Stimulated activated effector memory CD8-positive, alpha-beta T cell treated with anti-CD3 and anti-CD28 coated beads, Interleukin-12 subunit alpha, Interleukin-12 subunit beta, amount 100 ng/mL, for 72 hours (primary cell): ENCODE measurements at regions not wholly inside any gene's neighbourhood (a gene's known extent, or its start where the extent isn't known, plus 50 kb on each side); places are given as distances from the start of the nearest gene placed in this dataset.

Experiments
- ATAC-seq: fragments of 150-1000 bp; cut with Tn5 transposase; 2 replicates; pipeline ENCODE4 v1.10.0; 2021
- DNase-seq, 2 donors: peaks; one replicate each; pipeline ENCODE4 v3.0.0; 2021 to 2022; ENCODE audit warnings: low spot score in 2 of 2
- H3K27ac Mint-ChIP-seq: one replicate; pipeline ENCODE4 v1.8.0; 2022; ENCODE audit warnings: mild to moderate bottlenecking, mixed read lengths
- H3K36me3 Mint-ChIP-seq: one replicate; pipeline ENCODE4 v1.8.0; 2022; ENCODE audit warnings: mild to moderate bottlenecking, mixed read lengths
- H3K4me1 Mint-ChIP-seq: one replicate; pipeline ENCODE4 v1.8.0; 2022; ENCODE audit warnings: mixed read lengths
- H3K4me3 Mint-ChIP-seq: one replicate; pipeline ENCODE4 v1.8.0; 2022; ENCODE audit warnings: mild to moderate bottlenecking, mixed read lengths
- H3K9me3 Mint-ChIP-seq: one replicate; pipeline ENCODE4 v1.8.0; 2022; ENCODE audit warnings: mixed read lengths

- Mint-ChIP-seq H3K27ac (no peak overlapping the region), H3K9me3 (no peaks in the 10 kb centered on the region), H3K4me3 (no peak overlapping the region), H3K36me3 (no peaks in the 10 kb centered on the region), H3K4me1 (no peaks in the 10 kb centered on the region)
- DNase-seq (no peak), ATAC-seq (no peak)
Observed at GRCh38 chr14:54108481-54109471, 152.2 kb upstream of the BMP4 start.

- DNase-seq (no peak), ATAC-seq (no peak)
- no peaks in the 10 kb centered on the region for H3K36me3 Mint-ChIP-seq
- H3K27ac Mint-ChIP-seq = no peak overlapping the region
- no peak overlapping the region for H3K4me3 Mint-ChIP-seq
- no peaks in the 10 kb centered on the region for H3K9me3 Mint-ChIP-seq
- H3K4me1 Mint-ChIP-seq = no peaks in the 10 kb centered on the region
Observed at GRCh38 chr14:54109521-54110120, 153.0 kb upstream of the BMP4 start.

GRCh38 chr14:54114941-54115340 lies 158.3 kb upstream of the BMP4 start:
- no peaks in the 10 kb centered on the region for H3K36me3 Mint-ChIP-seq
- H3K27ac Mint-ChIP-seq = no peak overlapping the region
- ATAC-seq (no peak), DNase-seq (no peak)
- no peaks in the 10 kb centered on the region for H3K4me1 Mint-ChIP-seq
- H3K4me3 Mint-ChIP-seq = no peak overlapping the region
- H3K9me3 Mint-ChIP-seq = no peaks in the 10 kb centered on the region

GRCh38 chr14:54116198-54116885 lies 159.7 kb upstream of the BMP4 start:
- no peak for ATAC-seq
- DNase-seq = no peak
- no peak overlapping the region for H3K4me3 Mint-ChIP-seq
- no peaks in the 10 kb centered on the region for H3K4me1 Mint-ChIP-seq
- H3K27ac Mint-ChIP-seq = no peak overlapping the region
- no peaks in the 10 kb centered on the region for H3K36me3 Mint-ChIP-seq
- H3K9me3 Mint-ChIP-seq = no peaks in the 10 kb centered on the region

GRCh38 chr14:54116972-54117371 lies 160.3 kb upstream of the BMP4 start:
- Mint-ChIP-seq H3K27ac (no peak overlapping the region), H3K4me1 (no peaks in the 10 kb centered on the region), H3K4me3 (no peak overlapping the region), H3K9me3 (no peaks in the 10 kb centered on the region), H3K36me3 (no peaks in the 10 kb centered on the region)
- ATAC-seq = no peak
- DNase-seq = no peak

- H3K4me3 Mint-ChIP-seq = no peak overlapping the region
- no peaks in the 10 kb centered on the region for H3K9me3 Mint-ChIP-seq
- H3K36me3 Mint-ChIP-seq = no peaks in the 10 kb centered on the region
- DNase-seq (no peak), ATAC-seq (no peak)
- H3K4me1 Mint-ChIP-seq = no peaks in the 10 kb centered on the region
- H3K27ac Mint-ChIP-seq = no peak overlapping the region
Observed at GRCh38 chr14:54117396-54117795, 160.8 kb upstream of the BMP4 start.

- DNase-seq (no peak), ATAC-seq (no peak)
- Mint-ChIP-seq H3K9me3 (no peaks in the 10 kb centered on the region), H3K4me3 (no peak overlapping the region), H3K27ac (no peak overlapping the region), H3K36me3 (no peaks in the 10 kb centered on the region), H3K4me1 (no peaks in the 10 kb centered on the region)
Observed at GRCh38 chr14:54117924-54118323, 161.3 kb upstream of the BMP4 start.

GRCh38 chr14:54120260-54120659 lies 163.6 kb upstream of the BMP4 start:
- Mint-ChIP-seq H3K4me3 (no peak overlapping the region), H3K36me3 (no peaks in the 10 kb centered on the region), H3K27ac (no peak overlapping the region), H3K4me1 (no peaks in the 10 kb centered on the region), H3K9me3 (peaks cover 3% of the 10 kb centered on the region)
- no peak for ATAC-seq
- no peak for DNase-seq

GRCh38 chr14:54121466-54122027 lies 164.9 kb upstream of the BMP4 start:
- H3K36me3 Mint-ChIP-seq = no peaks in the 10 kb centered on the region
- ATAC-seq = no peak
- no peak for DNase-seq
- no peak overlapping the region for H3K27ac Mint-ChIP-seq
- peaks cover 3% of the 10 kb centered on the region for H3K9me3 Mint-ChIP-seq
- no peak overlapping the region for H3K4me3 Mint-ChIP-seq
- H3K4me1 Mint-ChIP-seq = no peaks in the 10 kb centered on the region

GRCh38 chr14:54123841-54124240 lies 167.2 kb upstream of the BMP4 start:
- no peak for ATAC-seq
- Mint-ChIP-seq H3K36me3 (no peaks in the 10 kb centered on the region), H3K27ac (no peak overlapping the region)

GRCh38 chr14:54125109-54125508 lies 168.5 kb upstream of the BMP4 start:
- no peaks in the 10 kb centered on the region for H3K36me3 Mint-ChIP-seq

More at GRCh38 chr14:54123841-54124240, 167.2 kb upstream of the BMP4 start:
- peaks cover 6% of the 10 kb centered on the region for H3K9me3 Mint-ChIP-seq
- no peaks in the 10 kb centered on the region for H3K4me1 Mint-ChIP-seq
- no peak for DNase-seq
- no peak overlapping the region for H3K4me3 Mint-ChIP-seq

GRCh38 chr14:54126947-54127346 lies 170.3 kb upstream of the BMP4 start:
- H3K4me1 Mint-ChIP-seq = no peaks in the 10 kb centered on the region
- H3K36me3 Mint-ChIP-seq = no peaks in the 10 kb centered on the region
- no peak overlapping the region for H3K27ac Mint-ChIP-seq
- H3K4me3 Mint-ChIP-seq = no peak overlapping the region
- H3K9me3 Mint-ChIP-seq = peaks cover 6% of the 10 kb centered on the region
- ATAC-seq (no peak), DNase-seq (no peak)

More at GRCh38 chr14:54125109-54125508, 168.5 kb upstream of the BMP4 start:
- Mint-ChIP-seq H3K4me1 (no peaks in the 10 kb centered on the region), H3K4me3 (no peak overlapping the region), H3K9me3 (peaks cover 6% of the 10 kb centered on the region), H3K27ac (no peak overlapping the region)
- DNase-seq = no peak
- no peak for ATAC-seq

- no peak for DNase-seq
- Mint-ChIP-seq H3K4me3 (no peak overlapping the region), H3K4me1 (no peaks in the 10 kb centered on the region), H3K36me3 (no peaks in the 10 kb centered on the region), H3K9me3 (peaks cover 6% of the 10 kb centered on the region), H3K27ac (no peak overlapping the region)
- no peak for ATAC-seq
Observed at GRCh38 chr14:54127526-54127925, 170.9 kb upstream of the BMP4 start.

- Mint-ChIP-seq H3K4me3 (no peak overlapping the region), H3K9me3 (peaks cover 3% of the 10 kb centered on the region), H3K4me1 (no peaks in the 10 kb centered on the region), H3K36me3 (no peaks in the 10 kb centered on the region), H3K27ac (no peak overlapping the region)
- DNase-seq (no peak), ATAC-seq (no peak)
Observed at GRCh38 chr14:54129850-54130640, 173.4 kb upstream of the BMP4 start.

- ATAC-seq (no peak), DNase-seq (no peak)
- Mint-ChIP-seq H3K4me1 (no peaks in the 10 kb centered on the region), H3K27ac (no peak overlapping the region), H3K9me3 (peaks cover 5% of the 10 kb centered on the region), H3K36me3 (no peaks in the 10 kb centered on the region), H3K4me3 (no peak overlapping the region)
Observed at GRCh38 chr14:54132496-54132895, 175.9 kb upstream of the BMP4 start.
